ENCODE measurements at regions not wholly inside any gene's neighbourhood (a gene's known extent, or its start where the extent isn't known, plus 50 kb on each side); places are given as distances from the start of the nearest gene placed in this dataset.

DNA sequence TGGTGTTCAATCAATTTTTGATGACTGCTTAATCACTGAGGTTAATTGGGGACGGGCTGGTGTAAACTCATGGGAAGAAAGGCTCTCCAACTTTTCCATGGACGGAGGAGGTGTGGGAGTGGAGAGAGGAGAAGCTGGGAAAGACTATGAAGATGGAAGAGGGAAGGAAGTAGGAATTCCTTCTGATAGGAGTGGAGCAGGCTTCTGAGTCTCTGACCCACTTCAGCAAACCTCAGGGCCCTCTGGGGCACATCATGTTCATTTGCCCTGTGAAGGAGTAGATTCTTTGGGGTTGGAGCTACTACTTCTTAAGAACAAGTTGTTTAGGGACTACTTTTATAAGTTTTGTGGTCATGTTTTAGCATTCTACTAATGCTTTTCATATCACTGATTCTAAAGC lies 87.0 kb upstream of the MAP4K3 start:
- TF ChIP-seq, protein P1, sequence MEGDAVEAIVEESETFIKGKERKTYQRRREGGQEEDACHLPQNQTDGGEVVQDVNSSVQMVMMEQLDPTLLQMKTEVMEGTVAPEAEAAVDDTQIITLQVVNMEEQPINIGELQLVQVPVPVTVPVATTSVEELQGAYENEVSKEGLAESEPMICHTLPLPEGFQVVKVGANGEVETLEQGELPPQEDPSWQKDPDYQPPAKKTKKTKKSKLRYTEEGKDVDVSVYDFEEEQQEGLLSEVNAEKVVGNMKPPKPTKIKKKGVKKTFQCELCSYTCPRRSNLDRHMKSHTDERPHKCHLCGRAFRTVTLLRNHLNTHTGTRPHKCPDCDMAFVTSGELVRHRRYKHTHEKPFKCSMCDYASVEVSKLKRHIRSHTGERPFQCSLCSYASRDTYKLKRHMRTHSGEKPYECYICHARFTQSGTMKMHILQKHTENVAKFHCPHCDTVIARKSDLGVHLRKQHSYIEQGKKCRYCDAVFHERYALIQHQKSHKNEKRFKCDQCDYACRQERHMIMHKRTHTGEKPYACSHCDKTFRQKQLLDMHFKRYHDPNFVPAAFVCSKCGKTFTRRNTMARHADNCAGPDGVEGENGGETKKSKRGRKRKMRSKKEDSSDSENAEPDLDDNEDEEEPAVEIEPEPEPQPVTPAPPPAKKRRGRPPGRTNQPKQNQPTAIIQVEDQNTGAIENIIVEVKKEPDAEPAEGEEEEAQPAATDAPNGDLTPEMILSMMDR (IDR thresholded peaks at IDR 0.05; ENCODE audit: low read length) = no peak
- TF ChIP-seq EZH2 (optimal IDR thresholded peaks at IDR 0.05; ENCODE audit: low read depth, low read length) (no peak), EZH2phosphoT487 (IDR thresholded peaks at IDR 0.05; ENCODE audit: low read length) (no peak)
